ENCODE measurements at regions not wholly inside any gene's neighbourhood (a gene's known extent, or its start where the extent isn't known, plus 50 kb on each side); places are given as distances from the start of the nearest gene placed in this dataset.
"Not testable (repeated sequence)": the region's sequence is repeated elsewhere in the genome, so short reads cannot be mapped to it uniquely, and the experiment has no call there.

DNA sequence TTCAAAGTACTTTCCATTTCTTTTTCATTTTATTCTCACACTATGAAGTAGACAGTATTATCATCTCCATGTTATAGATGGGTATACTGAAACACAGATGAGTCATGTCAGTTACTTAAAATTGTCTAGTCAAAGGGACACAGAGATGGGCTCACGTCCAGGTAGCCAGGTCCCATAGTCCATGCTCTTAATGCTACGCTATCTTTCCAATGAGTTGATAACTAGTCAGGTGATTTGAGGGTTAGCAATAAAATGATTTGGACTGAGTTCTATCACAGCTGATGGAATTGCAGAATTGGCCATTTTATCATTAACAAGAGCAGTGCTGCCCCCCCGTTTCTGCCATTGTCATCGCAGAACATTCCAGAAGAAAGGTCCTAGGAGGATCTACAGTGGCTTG, 318.9 kb downstream of the DLEU7 start:
- no peak for DNase-seq (ENCODE audit: low read depth, low spot score)

DNA sequence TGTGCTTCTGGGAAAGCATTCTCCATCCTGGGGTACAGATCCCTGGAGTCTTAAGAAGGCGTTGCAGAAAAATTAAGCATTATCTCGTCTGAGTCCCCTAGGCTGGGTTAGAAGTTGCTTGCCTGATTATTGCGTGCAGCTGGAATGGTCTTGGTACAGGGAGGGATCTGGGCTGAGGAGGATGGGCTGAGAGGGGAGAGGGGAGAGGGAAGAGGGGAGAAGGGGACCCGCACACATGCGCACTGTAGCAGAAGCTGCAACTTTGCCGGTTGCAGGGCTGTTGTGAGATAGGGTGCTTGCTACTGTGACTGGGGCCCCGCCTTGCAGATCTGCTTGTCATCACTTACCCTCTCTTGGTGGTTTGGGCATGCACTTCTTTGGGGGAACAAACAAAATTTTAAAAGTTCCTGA, 316.8 kb downstream of the DLEU7 start:
- DNase-seq (ENCODE audit: low read depth, low spot score) = no peak

DNA sequence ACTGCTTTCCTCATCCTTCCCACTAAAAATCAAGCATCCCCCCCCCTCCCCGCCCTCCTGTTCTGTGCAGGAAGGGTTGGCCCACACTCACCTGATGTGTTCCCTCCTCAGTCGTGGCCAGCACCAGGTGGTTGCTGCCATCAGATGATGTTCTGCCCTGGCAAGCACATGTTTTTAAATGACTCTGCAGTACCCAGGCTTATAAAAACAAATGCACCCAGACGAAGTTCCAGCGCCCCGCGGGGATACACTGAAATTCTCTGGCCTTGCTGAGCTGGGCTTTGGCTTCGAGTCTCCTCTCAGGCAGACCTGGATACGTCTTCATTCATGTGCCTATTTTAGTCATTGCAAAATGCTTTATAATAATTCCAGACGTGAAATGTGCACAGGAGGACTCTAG, 316.3 kb downstream of the DLEU7 start:
- DNase-seq (ENCODE audit: low read depth, low spot score) = no peak

DNA sequence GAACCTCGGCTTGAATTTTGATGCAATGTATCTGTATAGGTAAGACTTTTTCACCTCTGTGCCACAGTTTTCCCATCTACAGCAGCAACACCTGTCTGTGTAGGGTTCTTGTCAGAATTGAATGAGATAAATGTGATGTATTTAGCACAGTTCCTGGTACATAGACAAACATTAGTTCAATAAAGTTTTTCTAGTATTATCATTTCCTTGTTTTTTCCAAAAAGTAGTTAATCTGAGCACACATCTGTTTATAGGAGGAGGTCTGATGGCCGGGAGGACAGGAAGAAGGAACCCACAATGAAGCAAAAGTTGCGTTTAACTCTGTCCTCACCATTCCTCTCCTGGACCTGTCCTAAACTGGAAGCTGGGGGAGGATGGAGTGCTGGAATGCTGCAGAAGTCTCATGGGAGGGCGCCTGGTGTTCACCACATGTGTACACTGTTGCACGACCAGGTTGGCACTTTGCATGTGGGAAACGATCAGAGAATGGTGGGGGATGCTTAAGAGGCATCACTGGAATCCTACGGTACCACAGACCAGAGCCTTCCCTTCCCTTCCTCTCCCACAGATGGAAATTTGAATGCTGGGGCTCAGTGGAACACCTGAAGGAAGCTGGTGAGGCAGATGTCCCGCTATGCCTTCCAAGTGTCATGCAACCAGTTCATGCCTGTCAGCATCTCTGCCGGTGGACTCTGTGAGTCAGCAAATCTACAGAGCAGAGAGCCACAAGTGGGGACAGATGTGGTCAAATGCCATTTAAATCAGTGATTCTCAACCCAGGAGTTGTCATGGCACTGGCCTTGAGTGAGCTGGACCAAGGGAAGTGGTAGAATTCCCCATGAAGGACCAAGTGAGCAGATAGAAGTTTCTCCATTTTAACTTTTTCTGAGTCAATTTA, 315.6 kb downstream of the DLEU7 start:
- DNase-seq (ENCODE audit: low read depth, low spot score) = no peak

DNA sequence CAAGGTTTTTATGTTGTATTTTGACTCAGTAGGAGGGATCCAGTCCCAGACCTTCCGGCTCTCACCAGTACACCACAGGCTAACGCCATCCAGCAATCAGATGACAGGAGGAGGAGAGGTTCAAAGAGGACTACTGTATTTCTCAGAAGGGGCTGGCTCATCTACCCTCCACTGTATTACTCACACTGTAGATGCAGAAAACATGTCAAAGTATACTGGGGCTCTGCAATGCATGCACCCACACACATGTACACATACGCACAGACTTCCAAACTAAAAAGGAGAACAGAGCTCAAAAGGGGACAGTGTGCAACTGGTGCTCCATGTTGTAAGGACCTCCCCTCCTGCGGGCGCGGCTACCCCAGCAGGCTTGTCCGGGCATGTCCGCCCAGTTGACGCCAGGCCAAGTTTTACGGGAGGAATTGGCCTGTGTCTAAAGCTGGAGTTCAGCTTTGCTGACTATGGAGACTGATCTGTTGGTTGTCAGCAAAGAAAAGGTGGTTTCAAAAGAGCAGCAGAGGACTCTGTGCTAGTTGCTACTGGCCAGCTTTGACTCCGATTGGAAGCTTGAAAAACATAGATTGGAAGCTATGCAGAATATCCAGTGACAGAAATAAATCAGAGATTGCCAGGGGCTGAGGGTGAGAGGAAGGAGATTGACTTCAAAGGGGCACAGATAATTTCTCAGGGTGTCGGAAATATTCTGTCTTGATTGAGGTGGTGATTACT, 314.2 kb downstream of the DLEU7 start:
- peak; percentile 93 for DNase-seq (ENCODE audit: low read depth, low spot score)

DNA sequence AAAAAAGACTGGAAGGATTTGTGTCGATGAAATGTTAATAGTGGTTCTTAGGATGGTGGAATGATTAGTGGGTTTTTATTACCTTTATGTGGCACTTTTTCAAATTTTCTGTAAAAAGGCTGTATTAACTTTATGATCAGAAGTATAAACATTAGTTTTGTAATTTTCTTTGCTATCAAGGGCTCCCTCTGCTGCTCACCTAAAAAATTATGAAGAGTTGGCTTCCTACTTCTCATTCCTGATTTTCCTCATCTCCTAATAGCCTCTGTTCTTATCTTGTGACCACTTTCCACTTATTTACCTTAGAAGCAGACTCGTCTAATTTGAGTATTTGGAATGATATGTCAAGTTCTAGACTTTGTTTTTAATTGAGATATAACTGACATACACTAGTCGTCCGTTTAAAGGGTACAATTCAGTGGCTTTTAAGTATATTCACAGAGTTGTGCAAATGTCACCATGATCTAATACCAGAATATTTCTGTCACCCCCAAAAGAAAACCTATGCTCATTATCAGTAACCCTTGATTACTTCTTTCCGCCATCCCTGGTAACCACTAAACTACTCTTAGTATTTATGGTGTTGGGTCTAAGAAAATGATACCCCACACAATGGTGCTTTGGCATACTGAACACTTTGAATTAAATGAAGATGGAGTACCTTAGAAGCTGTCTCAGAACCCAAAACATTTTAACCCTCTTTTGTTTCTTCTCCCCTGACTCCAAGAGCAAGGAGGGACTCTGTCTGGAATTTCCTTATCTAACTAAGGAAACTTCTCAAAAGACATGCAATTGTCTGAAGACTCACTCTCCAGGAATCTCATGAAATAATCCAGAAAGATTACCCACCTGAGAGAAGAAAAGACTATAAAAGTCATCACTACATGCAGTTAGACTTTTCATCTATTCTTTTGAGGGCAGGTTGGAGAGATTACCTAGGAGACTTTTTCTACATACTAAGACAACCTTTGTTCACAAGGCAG, 311.3 kb downstream of the DLEU7 start:
- peak; percentile 57 for DNase-seq (ENCODE audit: low read depth, low spot score)

DNA sequence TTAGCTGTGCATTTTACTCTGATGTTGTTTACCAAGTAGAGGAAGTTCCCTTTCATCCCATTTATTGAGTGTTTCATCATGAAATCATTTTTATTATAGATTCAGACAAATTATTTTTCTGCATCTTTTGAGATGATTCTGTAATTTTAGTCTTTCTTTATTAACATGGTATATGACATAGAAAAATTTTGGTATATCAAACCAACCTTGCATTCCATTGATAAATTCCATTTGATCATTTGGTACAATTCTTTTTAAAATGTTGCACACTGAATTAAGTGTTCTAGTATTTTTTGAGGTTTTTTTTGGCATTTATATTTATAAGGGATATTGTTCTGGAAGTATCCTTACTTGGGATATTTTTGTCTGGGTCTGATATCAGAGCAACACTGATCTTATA, 308.4 kb downstream of the DLEU7 start:
- DNase-seq (ENCODE audit: low read depth, low spot score) = no peak

DNA sequence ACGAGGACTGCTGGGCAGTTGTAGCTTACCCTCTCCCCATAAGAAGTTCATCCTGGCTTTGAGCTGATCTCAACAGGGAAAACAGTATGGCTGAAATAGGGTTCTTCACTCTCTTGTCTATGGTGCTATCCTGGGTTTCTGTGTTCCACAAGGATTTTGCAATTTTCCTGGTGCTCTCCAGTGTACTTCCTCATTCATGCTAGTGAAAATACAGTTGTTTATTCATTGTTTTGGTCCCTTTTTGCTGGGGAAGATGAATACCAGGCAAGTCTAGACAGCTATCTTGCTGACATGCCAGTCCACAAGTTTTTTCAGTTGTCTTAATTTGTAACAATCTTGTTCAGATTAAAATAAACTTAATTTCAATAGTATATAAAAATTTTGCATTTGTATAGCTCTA, 306.5 kb downstream of the DLEU7 start:
- DNase-seq (ENCODE audit: low read depth, low spot score) = no peak

DNA sequence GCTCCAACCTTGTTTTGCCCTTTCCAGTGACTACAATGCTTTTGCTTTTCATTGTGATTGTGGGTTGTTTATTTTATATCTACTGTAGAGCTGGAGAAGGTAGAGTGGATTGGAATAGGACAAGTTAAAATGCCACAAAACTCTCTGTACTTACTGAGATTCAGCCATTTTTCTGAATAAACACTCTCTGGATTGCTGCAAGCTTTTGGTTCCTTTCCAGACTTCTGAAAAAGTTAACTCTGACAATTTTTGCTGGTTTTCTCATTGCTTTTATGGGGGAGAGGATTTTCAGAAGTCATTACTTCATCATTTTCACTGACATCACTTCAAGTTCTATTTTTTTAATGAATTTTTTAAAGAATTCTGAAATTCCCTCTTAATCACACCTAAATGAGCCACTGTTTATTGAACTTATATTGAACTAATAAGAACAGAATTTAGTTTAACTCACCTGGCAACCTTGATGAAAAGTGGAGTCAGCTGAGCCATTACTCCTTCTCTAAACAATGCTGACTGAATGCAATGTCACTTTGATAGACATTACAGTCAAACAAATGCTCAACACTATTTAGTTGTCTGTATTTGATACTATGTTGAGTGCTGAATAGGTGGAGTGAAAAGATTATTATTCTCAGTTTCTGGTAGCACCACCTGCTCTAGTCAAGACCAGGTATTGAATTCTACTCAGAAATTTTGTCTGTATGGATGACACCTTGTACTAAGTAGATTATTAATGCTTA, 303.5 kb downstream of the DLEU7 start:
- no peak for DNase-seq (ENCODE audit: low read depth, low spot score)

DNA sequence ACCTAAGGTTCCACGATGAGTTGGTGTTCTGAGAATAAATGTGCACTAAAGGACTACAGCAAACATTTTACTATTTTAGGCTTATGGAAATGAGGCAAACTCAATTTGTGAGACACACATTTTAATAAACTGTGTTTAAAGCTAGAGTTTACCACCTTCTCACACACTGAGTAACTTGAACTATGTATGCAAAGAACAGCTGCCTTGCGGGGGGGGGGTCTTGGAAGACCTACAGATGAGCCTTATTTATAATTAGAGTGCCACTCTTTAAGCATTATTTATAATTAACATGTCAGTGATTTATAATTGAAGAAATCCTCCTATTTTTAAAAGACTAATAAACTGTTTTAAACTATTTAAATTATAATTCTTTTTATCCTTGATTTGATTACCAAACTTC, 300.4 kb downstream of the DLEU7 start:
- DNase-seq (ENCODE audit: low read depth, low spot score) = no peak

DNA sequence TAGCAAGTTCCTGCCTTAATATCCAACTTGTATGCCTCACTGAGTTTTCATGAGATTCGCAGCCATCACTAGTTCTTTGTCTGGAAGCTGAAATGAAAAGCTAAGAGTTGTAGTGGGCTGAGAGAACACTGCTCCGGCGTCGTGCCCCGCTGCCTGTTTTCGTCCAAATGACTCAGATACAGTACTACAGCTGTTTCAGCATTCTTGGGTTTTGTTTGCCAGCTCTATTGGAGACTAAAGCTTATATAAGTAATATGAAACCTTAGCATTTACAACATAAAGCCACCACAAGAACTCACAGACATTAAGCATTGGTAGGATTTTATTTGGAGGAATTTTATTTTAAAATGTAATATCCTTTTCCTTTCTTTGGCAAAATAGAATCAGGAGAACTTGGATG, 299.7 kb downstream of the DLEU7 start:
- DNase-seq (ENCODE audit: low read depth, low spot score) = peak; percentile 77

DNA sequence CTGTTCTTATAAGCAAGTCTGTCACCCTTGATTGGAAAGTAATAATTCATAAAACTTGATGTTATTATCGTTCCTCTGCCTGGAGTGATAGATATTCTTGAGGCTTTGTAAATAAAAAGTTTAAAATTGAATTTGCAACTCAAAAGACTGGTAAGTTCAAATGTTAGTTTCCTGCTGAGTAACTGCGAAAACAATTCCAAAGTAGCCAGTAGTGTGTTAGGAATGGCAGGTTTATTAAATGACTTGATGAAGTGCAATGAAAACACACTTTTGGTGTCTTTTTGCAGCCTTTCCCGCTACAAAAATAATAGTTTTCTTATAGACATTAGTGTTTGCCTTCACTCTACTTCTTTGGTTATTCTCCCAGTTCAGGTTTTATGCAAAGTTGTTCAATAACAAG, 299.3 kb downstream of the DLEU7 start:
- no peak for DNase-seq (ENCODE audit: low read depth, low spot score)

DNA sequence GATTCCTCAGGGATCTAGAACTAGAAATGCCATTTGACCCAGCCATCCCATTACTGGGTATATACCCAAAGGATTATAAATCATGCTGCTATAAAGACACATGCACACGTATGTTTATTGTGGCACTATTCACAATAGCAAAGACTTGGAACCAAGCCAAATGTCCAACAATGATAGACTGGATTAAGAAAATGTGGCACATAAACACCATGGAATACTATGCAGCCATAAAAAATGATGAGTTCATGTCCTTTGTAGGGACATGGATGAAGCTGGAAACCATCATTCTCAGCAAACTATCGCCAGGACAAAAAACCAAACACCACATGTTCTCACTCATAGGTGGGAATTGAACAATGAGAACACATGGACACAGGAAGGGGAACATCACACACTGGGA, 296.3 kb downstream of the DLEU7 start:
- not testable (repeated sequence) for DNase-seq (ENCODE audit: low read depth, low spot score)

DNA sequence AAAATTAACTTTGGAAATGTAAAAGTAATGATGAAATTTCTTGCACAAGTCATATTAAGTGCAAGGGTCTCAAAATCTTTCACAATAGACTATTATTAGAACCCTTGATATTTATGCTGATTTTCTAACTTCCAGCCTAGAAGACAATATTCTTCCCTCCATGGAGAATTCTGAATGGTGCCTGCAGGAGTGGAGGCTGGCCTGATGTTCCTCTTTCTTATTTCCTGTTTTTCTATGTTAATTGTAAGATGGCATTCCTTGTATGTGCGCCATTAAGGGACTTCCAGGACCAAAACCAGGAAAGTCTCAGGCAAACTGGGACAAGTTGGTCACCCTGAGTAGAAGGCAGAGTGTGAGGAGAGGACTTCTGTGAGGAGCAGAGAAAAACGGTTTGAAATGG, 294.9 kb downstream of the DLEU7 start:
- DNase-seq (ENCODE audit: low read depth, low spot score) = no peak

DNA sequence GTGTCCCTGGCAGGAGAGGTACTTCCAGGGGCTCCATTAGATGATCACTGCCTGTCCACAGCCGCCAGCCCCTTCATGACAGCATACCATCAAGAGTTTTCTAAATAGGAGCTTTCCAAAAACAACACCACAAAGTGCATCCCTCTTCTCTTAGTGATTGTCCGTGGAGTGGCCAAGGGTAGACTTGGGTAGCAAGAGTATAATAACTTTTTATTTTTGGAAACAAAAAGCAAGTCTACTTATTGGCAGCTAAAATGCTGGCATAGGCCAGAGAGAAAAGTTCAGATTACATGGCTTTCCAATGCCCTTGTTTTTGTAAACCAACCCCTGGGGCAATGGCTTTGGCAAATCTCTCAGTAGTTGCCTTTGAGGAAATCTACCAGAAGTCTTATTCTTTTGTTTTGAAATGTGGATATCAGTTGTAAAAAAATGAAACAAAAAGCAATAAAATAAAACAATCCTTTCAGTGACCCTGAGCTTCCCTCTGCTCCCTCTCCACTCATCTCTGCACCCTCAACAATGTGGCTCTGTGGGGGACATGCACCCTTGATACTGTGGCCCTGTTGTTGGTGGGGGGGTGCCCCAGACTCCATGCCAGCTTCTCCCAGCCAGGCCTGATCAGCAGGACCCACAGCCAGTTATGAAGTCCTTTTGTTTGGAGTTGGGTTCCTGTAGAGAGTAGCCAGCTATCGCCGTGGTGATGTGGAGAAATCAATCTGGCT, 294.1 kb downstream of the DLEU7 start:
- no peak for DNase-seq (ENCODE audit: low read depth, low spot score)

DNA sequence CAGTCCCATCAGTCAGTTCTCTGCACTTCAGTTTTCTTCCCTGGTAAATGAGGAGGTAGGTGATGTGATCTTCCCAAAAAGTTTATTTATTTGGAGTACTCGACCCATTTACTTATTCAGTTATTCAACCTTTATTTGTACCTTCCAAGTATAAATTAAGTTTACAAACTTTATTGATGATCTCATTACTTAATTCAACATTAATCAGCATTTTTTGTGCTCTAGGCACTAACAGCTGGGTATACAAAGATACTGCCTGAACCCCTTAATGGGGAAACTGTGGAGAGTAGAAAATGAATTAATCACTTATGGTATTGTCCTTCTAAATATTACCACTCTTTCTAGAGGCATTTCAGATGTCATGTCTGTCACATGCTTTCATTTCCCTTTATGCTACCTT, 293.3 kb downstream of the DLEU7 start:
- DNase-seq (ENCODE audit: low read depth, low spot score) = no peak

DNA sequence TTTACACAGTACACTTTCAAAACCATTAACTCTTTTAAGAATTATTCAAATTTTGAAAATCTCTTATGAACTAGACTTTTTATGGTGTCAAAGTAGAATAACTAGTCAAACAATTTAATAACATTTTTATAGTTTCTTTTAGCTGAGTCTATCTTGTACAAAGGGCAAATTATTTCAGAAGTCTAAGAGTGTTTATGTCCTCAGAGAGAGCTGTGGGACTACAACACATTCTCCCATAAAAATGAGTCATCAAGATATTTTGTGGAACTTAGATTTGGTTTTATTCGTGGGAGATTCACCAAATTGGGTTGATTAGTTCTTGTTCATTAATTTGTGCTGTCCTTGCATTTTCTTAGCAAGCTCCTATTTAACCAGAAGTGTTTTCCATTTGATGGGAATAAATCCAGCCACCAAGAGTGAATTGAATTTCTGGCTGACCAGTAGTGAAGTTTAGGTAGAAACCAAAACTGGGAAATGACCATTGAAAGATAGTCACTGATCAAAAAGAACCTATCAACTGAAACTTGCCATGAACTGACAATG, 291.0 kb downstream of the DLEU7 start:
- no peak for DNase-seq (ENCODE audit: low read depth, low spot score)

DNA sequence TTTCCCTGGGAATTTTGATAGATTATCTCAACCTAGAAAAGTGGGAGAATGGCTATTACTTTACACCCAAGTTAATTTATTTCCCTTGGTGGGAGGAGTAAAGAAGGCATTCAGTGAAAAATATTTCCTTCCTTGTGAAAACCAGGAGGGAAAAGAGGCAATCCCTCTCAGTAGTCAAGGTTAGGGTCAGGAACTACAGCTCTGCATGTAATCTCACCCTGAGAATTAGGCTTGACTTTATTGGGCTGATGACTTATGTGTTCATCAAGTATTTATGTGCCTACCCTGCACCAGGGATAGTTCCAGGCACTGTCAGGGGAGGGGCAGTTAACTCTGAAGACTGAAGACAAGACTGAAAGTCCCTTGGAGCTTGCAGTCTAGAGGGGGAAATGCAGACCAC, 281.8 kb downstream of the DLEU7 start:
- no peak for DNase-seq (ENCODE audit: low read depth, low spot score)

DNA sequence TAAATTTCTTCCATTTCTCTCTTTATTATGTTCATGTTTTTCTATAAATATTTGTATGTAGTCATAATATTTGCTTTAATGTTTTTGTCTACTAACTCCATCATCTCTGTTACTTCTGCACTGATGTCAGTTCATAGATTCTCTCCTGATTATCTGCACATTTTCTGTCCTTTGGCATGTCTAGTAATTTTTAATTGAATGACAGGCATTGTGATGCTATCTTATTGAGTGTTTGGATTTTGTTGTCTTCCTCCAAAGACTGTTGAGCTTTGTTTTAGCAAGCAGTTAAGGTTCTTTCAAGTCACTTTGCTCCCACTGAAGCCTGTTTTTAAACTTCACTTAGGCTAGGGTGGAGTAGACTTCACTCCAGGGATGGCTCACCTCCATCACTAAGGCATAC, 276.8 kb downstream of the DLEU7 start:
- DNase-seq (ENCODE audit: low read depth, low spot score) = no peak

DNA sequence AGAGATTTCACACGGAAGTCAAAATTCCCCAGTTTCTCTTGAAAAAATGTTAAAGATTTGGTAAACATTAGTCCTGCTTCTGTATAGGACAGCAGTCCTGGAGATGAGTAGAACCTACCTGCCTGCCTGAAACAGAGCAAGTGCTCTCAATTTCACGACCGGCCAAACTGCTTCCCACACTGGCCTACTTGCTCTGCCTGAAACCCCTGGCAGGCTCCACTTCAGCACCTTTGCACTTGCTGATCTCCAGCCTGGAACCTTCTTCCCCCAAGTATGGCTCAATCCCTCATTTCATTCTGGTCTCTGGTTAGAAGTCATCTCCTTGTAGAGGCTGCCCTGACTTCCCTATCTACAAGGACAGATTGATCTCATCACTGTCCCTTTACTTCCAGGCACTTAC, 271.4 kb downstream of the DLEU7 start:
- no peak for DNase-seq (ENCODE audit: low read depth, low spot score)

Measured in astrocyte of the hippocampus (primary cell).